ENCODE measurements at regions not wholly inside any gene's neighbourhood (a gene's known extent, or its start where the extent isn't known, plus 50 kb on each side); places are given as distances from the start of the nearest gene placed in this dataset.
"Not testable (repeated sequence)": the region's sequence is repeated elsewhere in the genome, so short reads cannot be mapped to it uniquely, and the experiment has no call there.

DNA sequence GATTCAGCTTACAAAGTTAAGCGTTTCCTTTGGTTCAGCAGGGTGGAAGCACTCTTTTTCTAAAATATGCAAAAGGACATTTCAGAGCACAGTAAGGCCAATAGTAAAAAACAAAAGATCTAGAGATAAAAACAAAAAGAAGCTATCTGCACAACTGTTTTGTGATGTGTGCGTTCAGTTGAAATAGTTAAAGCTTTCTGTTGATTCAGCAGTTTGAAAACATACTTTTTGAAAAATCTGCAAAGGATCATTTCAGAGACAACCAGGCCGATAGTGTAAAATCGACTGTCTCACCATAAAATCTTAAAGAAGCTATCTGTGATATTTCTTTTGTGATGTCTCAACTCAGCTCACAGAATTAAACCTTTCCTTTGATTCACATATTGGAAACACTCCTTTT, 300.0 kb upstream of the ALG10B start:
- no peak for DNase-seq

DNA sequence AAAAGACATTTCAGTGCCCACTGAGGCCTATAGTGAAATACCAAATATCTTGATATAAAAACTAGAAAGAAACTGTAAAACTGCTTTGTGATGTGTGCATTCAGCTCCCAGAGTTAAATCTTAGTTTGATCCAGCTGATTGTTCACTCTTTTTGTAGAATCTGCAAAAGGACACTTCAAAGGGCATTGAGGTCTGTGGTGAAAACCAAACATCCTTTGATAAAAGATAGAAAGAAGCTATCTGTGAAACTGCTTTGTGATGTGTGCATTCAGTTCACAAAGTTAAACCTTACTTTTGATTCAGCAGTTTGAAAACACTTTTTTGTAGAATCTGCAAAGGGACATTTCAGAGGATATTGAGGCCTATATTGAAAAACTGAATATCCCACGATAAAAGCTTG, 290.7 kb upstream of the ALG10B start:
- no peak for DNase-seq

DNA sequence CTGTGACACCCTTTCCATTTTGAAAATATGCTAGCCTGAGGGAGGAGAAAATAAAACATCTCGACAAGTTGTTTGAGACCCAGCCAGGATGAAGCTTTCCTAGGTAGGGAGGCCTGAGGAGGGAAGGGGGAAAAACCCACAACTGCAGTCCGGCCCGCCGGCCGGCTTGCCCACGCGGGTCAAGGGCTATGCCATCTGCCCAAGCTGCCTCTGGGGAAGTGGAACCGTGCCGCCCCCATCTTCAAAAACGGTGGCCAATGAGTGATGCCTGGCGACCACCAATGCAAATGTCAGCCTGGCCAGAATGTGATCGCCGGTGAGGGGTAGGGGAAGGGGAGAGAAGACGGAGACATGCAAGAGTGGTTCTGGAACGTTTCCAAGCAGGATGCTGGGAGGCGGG, 263.5 kb upstream of the ALG10B start:
- no peak for DNase-seq

DNA sequence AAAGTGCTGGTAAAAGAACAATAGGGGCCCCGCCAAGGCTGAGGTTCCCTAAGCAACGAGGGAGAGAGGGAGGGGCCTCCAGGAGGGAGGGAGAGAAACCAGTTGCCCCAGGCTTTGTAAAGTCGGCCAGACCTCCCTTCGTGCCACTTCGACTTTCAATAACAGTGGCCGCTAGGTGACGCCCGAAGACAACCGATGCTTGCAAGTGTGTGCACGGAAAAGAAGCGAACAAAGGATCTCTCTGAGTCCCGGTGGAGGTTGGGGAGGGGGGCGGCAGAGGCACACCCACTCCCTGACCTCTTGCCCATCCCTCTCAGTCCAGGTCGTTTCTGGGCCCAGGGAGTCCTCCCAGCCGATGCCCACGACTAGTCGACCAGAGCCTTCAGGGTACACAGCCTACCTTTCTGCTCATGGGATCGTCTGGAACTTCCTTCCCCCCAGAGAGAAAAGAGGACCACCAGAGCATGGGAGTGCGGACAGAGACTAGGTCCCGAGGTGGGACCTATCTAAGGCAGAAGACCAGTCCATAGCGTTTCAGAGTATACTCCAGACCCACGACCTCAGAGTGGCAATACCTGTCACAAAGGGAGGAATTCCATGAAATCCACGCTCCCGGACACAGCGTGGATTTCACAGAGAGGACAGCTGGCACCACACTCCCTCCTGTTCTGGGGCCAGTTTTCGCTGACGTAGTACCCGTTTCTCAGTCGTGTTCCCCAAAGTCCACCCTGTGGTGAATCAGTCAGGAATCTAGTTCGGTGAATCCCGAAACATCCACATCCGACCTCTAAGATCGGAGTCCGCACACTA, 262.7 kb upstream of the ALG10B start:
- no peak for DNase-seq

DNA sequence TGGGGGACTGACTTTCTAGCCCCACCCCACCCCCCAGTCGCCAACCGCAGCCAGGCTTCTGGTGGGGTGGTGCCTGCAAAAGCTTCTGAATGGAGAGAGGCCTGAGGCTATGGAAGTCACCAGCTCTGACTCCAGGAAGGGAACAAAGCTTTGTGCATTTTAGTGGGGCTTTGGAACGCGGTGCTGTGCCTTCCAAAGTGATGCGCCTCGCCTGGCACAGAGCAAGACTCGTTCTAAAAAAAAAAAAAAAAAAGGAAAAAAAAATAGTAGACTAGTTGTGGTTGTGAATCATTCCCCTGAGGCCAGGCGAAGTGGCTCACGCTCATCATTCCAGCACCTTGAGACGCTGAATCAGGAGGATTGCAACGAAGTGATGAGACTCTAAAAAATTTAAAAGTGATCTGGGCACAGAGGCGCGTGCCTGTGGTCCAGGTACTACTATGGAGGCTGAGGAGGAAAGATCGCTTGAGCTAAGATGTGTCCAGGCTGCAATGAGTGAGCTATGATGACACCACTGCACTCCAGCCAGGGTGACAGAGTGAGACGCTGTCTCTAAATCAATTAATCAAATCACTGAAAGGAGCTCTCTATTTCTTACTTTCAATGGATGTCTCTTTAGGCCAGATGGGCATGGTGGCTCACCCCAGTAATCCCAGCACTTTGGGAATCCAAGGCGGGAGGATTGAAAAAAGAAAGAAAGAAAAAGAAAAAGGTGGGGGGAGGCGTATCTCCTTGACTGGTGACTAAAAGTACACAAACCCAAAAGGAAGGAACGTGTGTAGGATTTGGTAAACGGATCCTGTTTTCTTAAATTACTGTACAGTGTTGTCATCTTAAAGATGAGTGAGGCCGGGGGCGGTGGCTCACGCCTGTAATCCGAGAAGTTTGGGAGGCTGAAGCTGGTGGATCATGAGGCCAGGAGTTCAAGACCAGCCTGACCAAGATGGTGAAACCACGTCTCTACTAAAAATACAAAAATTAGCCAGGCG, 259.6 kb upstream of the ALG10B start:
- no peak for DNase-seq

DNA sequence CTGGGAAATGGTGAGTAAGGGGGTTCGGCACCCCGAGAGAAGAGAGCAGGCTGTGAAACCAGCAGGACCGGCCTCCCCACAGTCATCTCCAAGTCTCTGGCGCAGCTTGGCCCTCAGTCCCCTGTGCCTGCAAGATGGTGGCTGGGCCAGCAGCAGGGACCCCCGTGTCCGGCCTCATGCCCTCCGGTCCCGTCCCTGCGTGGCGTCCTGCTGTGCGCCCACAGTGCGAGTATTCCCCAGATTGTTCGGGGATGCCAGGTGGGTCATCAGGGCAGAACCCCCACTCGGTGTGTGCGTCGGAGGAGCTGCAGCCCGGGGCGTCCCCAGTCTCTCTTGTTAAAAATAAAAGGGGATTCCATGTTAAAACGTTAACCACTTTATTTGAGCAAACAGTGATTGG, 216.9 kb upstream of the ALG10B start:
- DNase-seq = no peak

DNA sequence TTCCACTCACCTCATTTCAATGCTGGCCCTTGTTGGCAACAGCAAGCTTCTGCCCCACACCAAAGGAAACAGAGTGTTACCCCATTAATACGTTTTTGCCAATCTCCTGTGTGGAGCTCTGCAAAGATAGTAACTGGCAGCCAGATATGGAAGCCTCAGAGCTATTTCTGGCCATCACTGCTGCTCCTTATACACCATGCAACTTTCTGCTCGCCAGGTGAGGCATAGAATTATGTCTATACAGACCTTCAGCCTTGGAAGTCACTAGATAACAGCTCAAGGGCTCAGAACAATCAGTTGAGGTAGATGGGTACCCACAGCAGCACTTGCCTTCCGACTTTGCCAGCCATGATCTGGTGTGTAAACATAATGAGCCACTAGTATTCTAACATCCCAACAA, 214.8 kb upstream of the ALG10B start:
- no peak for DNase-seq

DNA sequence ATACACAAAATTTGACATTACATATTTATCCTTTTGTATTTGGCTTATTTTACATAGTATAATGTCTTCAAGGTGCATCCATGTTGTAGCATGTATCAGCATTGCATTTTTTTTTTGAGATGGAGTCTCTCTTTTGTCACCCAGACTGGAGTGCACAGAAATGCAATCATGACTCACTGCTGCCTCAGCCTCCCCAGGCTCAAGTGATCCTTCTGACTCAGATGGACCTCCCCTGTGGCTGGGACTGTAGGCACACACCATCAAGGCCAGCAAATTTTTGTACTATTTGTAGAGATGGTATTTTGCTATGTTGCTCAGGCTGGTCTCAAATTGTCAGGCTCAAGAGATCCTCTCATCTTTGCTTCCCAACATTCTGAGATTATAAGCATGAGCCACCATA, 214.4 kb upstream of the ALG10B start:
- DNase-seq = no peak

DNA sequence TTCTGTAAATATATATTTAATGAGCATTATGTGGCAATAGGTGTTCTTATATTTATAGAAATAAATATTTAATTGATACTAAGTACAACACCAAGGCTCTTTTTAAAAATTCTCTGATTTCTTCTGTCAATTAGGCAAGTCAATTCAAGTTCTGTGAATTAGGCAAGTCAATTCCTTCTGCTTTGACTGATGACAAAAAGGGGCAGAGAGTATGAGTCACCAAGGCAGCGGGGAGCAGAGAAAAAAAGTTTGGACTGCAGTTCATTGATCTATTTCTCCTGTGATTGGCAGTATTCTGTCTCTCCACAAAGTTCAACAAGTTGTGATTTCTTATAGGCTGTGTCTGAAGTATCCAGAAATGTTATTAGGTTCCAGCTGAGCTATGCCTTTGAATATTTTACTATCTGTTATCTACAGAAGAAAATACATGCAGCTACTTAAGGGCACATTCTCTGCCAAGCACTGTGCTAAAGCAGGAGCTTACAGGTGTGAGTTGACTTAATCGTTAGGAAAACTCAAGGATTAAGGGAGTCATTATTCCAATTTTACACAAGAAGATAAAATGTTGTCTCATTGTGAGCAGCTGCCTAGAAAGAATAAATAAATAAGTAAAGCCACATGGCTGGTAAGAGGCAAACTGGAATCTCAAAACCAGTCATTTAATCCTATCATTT, 206.4 kb upstream of the ALG10B start:
- DNase-seq = no peak

DNA sequence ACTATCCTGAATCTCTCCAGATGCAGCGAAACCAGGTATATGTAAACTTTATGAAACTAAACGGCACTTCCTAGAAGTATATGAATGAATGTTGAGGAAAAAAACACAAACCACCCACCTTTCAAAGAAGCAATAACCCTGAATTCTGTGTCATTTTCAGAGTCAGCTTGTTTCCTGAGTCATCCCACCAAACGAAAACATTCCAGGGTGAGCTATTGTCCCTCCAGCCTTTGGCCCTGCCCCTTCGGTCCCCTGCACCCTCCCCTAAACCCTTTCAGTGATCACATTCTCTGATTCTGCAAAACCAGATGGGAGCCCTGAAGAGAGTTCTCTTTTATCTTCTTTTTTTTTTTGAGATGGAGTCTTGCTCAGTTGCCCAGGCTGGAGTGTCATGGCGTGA, 202.6 kb upstream of the ALG10B start:
- DNase-seq = no peak

DNA sequence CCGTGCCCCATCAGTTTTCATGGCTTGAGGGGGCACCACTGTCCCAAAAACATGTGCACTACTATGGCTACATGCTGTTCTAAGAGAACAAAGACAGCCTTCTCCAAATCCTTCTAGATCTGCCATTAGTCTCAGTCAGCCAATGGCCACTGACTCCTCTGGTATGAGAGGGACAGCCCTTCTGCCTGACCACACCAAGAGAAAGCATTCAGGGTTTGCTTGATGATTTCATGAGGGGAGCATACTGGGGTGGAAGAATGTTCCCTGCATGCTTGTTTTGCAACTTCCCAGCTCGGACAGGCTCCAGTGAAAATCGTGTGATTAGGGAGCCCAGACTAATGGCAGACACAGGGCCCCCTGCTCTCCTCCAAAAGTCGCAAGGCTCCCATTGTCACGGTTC, 199.6 kb upstream of the ALG10B start:
- no peak for DNase-seq

DNA sequence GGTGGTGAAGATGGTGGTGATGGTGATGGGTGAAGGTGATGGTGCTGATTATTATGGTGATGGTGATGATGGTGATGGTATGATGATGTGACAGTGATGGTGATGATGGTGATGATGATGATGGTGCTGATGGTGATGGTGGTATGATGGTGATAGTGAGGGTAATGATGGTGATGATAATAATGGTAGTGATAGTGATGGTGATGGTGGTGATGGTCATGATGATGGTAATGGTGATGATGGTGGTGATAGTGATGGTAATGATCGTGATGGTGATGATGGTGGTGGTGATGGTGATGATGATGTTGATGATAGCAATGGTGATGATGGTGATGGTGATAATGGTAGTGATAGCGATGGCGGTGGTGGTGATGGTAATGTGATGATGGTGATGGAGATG, 197.9 kb upstream of the ALG10B start:
- DNase-seq = no peak

DNA sequence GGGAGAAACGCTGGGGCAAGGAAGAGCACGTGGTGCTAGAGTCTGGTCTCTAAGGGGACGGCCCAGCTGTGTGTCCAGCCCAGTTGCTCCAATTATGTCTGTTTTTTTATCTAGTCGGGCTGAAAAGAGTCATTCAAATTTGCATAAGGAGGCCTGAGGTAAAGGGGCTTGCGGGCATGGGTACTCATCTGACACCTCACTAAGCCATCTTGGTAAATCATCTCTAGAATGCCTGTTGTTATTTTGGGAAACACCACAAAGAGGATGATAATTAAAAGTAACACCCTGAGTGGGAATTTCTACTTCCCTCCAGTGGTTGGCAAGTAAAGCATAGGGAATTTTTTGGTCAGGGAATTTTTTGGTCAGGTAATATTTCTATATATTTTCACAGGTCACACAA, 196.1 kb upstream of the ALG10B start:
- DNase-seq = no peak

DNA sequence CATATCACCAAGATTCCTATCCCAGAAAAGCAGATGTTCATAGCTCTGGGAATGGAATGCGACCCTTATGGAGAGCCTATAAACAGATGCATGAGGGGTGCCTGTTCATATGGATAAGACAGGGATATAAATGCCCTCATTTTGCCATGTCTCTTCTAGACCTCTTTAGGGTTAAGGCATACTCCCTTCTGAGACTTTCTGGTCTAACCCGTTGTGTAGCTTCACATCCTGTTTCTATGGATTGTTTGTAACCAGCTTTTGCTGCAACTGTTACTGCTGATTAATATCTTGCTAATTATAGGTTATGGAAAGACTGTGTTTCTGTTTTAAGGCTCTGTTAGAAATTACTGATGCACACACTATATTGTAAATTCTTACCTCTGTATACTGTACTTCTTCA, 193.5 kb upstream of the ALG10B start:
- DNase-seq = not testable (repeated sequence)

DNA sequence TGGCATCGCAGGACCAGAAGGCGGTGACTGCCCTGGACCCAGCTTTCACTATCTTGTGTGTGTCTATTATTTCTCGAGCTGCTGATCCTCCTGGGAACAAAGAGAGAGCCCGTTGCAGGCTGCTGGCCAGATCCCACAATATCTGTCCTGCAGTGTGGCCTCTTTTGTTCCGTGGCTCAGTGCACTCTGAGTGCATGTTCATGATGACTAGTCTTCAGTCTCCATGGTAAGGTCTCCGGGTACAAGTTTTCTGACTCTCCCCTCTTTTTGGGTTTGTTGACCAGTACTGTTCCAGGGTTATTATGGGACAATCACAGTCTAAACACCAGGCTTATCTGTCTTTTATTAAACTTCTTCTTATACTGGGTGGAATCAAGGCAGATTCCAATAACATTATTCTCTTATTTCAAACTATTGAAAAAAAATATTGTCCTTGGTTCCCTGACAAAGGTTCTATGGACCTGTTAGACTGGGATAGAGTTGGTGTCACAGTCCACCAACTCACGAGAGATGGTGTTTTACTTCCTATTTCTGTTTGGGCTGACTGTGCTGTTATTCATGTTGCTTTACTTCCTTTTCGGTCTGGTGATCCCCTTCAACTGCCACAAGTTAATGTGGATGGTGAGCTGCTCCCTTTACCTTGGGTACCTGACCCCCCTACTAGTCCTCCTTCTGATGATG, 192.9 kb upstream of the ALG10B start:
- no peak for DNase-seq

DNA sequence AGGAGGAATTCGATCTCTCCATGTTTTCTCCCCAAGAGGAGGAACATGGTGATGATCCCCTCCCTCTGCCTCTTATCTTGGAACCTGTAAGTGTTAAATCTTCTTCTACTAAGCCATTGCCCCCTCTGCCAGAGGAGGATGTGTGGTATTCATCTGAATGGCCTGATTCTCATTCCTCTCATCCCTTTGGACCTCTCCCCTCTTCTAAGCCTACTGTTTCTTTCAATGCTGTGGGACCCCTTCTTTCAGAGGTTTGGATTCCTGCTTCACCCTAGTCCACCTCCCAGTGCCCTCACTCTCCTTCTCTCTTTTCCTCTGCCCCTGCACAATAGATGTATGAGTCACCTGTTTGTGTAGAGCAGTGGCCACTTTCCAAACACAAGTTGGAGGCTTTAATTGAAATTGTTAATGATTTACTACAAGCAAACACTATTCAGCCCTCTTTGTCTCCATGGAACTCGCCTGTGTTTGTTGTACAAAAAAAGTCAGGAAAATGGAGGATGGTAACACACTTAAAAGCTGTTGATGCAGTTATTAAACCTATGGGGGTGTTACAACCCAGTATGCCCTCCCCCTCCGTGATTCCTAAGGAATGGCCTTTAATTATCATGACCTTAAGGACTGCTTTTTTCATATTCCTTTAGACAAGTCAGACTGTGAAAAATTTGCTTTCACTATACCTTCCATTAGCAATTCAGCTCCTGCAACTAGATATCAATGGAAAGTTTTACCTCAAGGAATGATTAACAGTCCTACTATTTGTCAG, 192.1 kb upstream of the ALG10B start:
- no peak for DNase-seq

DNA sequence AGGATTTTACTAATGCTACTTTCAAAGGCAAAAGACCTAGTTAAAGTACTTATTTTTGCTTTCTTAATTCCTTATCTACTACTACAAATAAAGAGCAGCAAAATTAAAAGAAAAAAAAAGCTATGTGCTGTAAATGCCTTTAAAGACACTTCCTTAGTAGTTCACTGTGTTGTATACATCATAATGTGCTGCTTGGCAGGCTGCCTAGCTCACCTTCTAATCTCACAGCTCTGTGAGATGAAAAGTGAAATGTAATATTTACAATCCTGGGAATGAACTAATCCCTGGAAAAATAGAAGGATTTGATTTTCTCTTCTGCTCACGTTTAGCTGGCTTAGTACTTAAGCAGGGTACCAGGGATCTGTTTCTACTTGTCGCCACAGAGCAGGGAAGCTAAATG, 184.4 kb upstream of the ALG10B start:
- no peak for DNase-seq

DNA sequence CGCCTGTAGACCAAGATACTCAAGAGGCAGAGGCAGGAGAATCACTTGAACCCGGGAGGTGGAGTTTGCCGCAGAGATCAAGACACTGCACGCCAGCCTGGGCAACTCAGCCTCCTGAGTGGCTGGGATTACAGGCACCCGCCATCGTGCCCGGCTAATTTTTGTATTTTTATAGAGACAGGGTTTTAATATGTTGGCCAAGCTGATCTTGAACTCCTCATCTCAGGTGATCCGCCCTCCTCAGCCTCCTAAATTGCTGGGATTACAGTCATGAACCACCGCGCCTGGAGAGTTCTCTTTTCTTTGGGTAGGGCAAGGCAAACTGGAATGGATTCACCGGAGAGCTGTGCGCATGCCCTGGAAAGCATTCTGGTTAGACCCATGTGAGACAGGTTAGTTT, 179.3 kb upstream of the ALG10B start:
- DNase-seq = no peak

DNA sequence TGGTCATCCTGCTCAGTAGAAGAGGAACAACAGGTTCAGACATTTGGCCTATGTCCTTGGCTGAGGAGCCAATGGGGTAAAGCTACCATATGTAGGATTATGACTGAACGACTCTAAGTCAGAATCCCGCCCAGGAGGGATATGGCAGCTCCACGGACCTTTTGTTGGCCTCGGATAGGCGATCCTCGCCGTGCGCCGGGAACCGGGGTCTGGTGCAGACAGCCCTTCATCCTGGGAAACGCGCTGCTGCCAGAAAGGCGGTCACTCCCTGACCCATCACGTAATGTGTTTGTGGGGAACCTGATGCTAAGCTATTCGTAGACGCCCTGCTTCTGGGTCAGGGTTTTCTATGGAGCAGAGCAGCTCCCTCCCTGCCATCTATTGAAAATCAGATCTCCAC, 178.9 kb upstream of the ALG10B start:
- no peak for DNase-seq

DNA sequence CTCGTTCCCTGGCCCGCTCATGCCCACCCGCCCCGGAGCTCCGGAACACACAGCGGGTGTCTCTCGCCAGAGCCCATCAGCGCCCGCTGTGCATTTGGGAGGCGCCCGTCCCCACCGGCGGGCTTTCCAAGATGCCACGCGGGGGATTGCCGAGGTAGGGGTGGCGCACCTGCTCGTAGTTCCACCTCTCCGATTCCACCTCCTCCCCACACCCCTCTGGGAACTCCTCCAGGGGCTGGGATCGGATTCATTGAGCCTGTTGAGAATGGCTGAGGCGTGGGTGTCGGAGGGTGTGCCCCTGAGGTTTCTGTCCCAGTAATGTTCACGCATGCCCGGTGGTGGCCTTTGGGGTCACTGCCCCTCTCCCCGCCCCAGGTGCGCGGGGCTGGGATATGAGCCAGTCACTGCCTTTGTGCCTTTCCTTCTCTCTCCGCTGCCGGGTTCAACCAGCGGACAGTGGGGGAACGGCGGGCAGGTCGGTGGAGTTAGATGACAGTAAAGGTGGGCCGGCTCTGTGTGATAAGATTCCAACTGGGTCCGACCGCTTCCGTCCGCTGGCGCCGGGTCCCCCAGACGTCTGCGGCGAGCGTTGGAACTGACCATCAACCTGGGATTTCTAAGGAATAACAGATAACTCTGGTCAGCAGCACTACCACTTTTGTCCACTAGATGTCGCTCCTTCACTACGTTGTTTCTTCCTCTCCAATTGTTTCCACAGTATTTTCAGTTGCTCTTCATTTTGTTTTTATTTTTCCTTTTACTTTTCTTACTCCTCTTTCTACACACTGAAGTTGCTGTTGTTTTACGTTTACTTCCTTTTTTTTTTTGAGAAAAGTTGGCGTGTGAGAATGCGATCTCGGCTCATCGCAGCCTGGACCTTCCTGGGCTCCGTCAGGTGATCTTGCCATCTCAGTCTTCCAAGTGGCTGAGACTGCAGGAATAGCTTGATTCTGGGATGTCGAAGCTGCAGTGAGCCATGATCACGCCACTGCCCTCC, 178.1 kb upstream of the ALG10B start:
- peak; percentile 24 for DNase-seq

DNA sequence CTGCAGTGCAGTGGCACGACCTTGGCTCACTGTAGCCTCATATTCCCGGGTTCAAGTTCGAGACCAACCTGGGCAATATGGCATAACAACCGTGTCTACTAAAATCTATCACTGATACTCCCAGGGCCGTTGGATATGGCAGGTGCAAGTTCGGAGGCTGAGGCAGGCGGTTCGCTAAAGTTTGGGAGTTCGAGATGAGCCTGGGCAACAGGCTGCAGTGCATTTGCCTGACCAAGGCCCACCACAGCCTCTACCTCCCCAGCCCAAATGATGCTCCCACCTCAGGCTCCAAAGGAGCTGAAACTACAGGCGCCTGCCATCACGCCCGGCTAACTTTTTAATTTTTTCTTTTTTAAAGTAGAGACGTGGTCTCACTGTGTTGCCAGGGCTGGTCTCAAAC, 177.1 kb upstream of the ALG10B start:
- DNase-seq = no peak

Measured in GOT3 (cell line).